ENCODE measurements at regions not wholly inside any gene's neighbourhood (a gene's known extent, or its start where the extent isn't known, plus 50 kb on each side); places are given as distances from the start of the nearest gene placed in this dataset.

DNA sequence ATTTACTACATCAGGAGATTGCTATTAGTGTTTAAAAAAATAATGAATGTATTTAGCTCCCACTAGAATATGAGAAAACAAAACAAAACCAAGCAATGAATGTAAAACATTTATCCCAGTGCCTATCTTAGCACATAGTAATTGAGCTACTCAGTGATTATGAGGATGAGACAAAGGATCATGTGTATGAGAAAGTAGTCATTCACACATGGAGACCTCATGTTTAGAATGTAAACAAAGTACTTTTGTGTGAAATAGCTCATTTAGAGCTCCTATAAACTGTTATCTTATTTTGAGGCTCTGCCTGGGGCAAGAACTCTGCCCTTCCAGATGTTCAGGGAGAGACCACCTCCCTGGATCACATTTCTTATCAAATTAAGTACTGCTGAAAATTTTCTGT lies 236.8 kb downstream of the LRRN1 start:
- Histone ChIP-seq H2AFZ (ENCODE audit: insufficient read depth, low read depth, low read length, poor library complexity, severe bottlenecking) (no peak overlapping the region), H3K9ac (ENCODE audit: insufficient read depth, low read length, poor library complexity, severe bottlenecking) (no peak overlapping the region), H3K9me3 (replicated peaks in 1 of 2; ENCODE audit: control insufficient read depth in 1 of 2, insufficient read depth in 1 of 2, low read length in 2 of 2) (peaks cover 0 to 2% of the 10 kb centered on the region in 2 donors), H3K4me1 (ENCODE audit: control insufficient read depth in 1 of 2, insufficient read depth in 2 of 2, low read length in 2 of 2) (no peaks in the 10 kb centered on the region), H3K27ac (ENCODE audit: low read depth in 1 of 2, low read length in 2 of 2) (no peak overlapping the region), H3K4me2 (replicated peaks; ENCODE audit: extremely low read depth, low read length, poor library complexity, severe bottlenecking) (no peak overlapping the region), H4K20me1 (ENCODE audit: insufficient read depth, low read length) (no peaks in the 10 kb centered on the region), H3K27me3 (ENCODE audit: control insufficient read depth in 2 of 2, insufficient read depth in 2 of 2, low read length in 2 of 2) (no peaks in the 10 kb centered on the region), H3K36me3 (replicated peaks in 1 of 2; ENCODE audit: control insufficient read depth in 1 of 2, insufficient read depth in 2 of 2, low read length in 2 of 2) (no peaks in the 10 kb centered on the region), H3K79me2 (ENCODE audit: insufficient read depth, low read length) (no peaks in the 10 kb centered on the region), H3K4me3 (replicated peaks in 1 of 3; ENCODE audit: low read depth in 2 of 3, low read length in 3 of 3) (no peak overlapping the region)
- no peak for TF ChIP-seq CTCF (IDR thresholded peaks at IDR 0.05)
- DNase-seq = no peak
- Mint-ChIP-seq H3K4me1 (no peaks in the 10 kb centered on the region), H3K36me3 (no peaks in the 10 kb centered on the region), H3K27ac (no peak overlapping the region), H3K27me3 (ENCODE audit: low read depth in 3 of 3) (peaks cover 0 to 2% (median 0%) of the 10 kb centered on the region in 3 donors), H3K9me3 (no peaks in the 10 kb centered on the region), H3K4me3 (no peak overlapping the region)
- intact Hi-C loops (cut with micrococcal nuclease) = no loop called here

DNA sequence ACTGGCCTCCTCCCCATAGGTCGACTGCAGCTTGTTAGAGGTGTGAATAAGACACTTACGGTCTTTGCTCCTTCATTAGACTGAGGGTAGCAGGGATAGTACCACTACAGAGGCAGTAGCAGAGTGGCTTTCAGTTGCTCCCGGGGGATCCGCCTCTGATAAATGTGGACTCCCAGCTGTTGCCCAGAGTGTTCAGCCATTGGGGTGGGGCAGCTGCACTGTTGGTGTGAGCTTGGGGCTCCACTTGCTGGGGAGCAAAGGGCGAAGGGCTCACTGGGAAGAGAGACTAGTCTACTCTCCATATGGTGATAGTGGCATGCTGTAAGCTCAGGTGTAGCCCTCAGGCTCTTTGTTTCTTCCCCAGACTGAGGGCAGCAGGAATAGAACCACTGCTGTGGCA lies 239.1 kb downstream of the LRRN1 start:
- H3K4me1 ChIP-seq (ENCODE audit: control insufficient read depth in 1 of 2, insufficient read depth in 2 of 2, low read length in 2 of 2) = no peaks in the 10 kb centered on the region
- DNase-seq = no peak
- H3K4me3 Mint-ChIP-seq = no peak overlapping the region
- 90% methylated on average over 3 of the region's 5 CpGs for WGBS (ENCODE audit: insufficient coverage)
- H3K4me3 ChIP-seq (replicated peaks in 1 of 3; ENCODE audit: low read depth in 2 of 3, low read length in 3 of 3) = no peak overlapping the region
- peaks cover 0 to 4% (median 2%) of the 10 kb centered on the region in 3 donors for H3K27me3 Mint-ChIP-seq (ENCODE audit: low read depth in 3 of 3)
- no peaks in the 10 kb centered on the region for H3K27me3 ChIP-seq (ENCODE audit: control insufficient read depth in 2 of 2, insufficient read depth in 2 of 2, low read length in 2 of 2)
- no peaks in the 10 kb centered on the region for H3K79me2 ChIP-seq (ENCODE audit: insufficient read depth, low read length)
- peaks cover 0 to 2% of the 10 kb centered on the region in 2 donors for H3K9me3 ChIP-seq (replicated peaks in 1 of 2; ENCODE audit: control insufficient read depth in 1 of 2, insufficient read depth in 1 of 2, low read length in 2 of 2)
- H4K20me1 ChIP-seq (ENCODE audit: insufficient read depth, low read length) = no peaks in the 10 kb centered on the region
- no peak overlapping the region for H3K27ac Mint-ChIP-seq
- H3K27ac ChIP-seq (ENCODE audit: low read depth in 1 of 2, low read length in 2 of 2) = no peak overlapping the region
- H3K9ac ChIP-seq (ENCODE audit: insufficient read depth, low read length, poor library complexity, severe bottlenecking) = no peak overlapping the region
- no peak overlapping the region for H2AFZ ChIP-seq (ENCODE audit: insufficient read depth, low read depth, low read length, poor library complexity, severe bottlenecking)
- H3K36me3 ChIP-seq (replicated peaks in 1 of 2; ENCODE audit: control insufficient read depth in 1 of 2, insufficient read depth in 2 of 2, low read length in 2 of 2) = no peaks in the 10 kb centered on the region
- TF ChIP-seq CTCF (IDR thresholded peaks at IDR 0.05) = no peak
- no peaks in the 10 kb centered on the region for H3K36me3 Mint-ChIP-seq
- no peaks in the 10 kb centered on the region for H3K9me3 Mint-ChIP-seq
- H3K4me1 Mint-ChIP-seq = no peaks in the 10 kb centered on the region
- intact Hi-C loops (cut with micrococcal nuclease) = no loop called here
- no peak overlapping the region for H3K4me2 ChIP-seq (replicated peaks; ENCODE audit: extremely low read depth, low read length, poor library complexity, severe bottlenecking)
